ENCODE measurements at regions not wholly inside any gene's neighbourhood (a gene's known extent, or its start where the extent isn't known, plus 50 kb on each side); places are given as distances from the start of the nearest gene placed in this dataset.
"Not testable (repeated sequence)": the region's sequence is repeated elsewhere in the genome, so short reads cannot be mapped to it uniquely, and the experiment has no call there.

DNA sequence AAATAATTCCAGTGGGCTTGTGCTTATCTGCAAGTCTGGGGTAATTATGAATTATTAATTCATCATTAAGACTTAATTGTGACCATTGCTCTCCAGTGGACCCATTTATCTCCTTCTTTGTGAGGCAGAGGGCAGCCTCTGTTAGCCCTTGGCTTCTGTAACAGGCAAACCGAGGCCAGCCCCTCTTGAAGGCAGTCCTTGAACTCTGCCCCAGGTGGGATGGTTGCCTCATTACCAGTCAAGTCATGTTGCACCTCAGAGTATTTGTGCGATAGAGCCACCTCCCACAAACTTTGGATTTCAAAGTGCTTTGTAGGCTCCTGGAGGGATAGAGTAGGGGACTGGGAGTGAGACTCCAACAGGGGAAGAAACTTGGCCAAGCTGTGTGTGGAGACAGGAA, 468.0 kb upstream of the ZNG1F start:
- H3K4me1 ChIP-seq (ENCODE audit: control insufficient read depth, insufficient read depth, low read length); H3K27me3 ChIP-seq (ENCODE audit: control insufficient read depth, insufficient read depth, low read length); H3K4me3 ChIP-seq (ENCODE audit: low read length); H3K9me3 ChIP-seq (ENCODE audit: control insufficient read depth, insufficient read depth, low read length); DNase-seq (ENCODE audit: low read depth, low spot score); H3K36me3 ChIP-seq (ENCODE audit: control insufficient read depth, insufficient read depth, low read length); H3K27ac ChIP-seq (ENCODE audit: low read length): not testable (repeated sequence)
- WGBS (ENCODE audit: insufficient coverage, insufficient read length): no CpG with 5 or more reads among the region's 2 CpGs

DNA sequence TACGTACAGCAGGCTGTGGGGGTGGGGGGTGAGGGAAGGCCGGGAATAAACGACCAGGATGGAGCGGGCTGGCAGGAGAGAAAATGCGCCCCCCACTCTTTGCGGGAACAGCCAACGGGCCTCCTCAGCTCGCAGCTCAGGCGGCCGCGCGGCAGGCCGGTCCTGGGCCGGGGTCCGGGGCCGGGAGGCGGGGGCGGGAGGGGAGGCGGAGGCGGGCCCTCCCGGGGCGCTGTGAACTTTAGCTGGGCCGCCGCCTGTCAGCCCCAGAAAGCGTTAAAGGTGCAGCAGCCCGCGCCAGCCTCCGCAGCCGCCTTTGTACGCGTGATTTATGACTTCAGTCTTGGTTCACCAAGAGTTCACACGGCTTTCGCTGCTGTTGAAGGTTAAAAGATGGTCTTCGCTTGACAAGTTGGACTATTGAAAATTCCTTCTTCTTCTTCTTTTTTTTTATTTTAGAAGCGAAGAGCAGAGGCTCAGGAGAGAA, 466.0 kb upstream of the ZNG1F start:
- not testable (repeated sequence) for DNase-seq (ENCODE audit: low read depth, low spot score)

DNA sequence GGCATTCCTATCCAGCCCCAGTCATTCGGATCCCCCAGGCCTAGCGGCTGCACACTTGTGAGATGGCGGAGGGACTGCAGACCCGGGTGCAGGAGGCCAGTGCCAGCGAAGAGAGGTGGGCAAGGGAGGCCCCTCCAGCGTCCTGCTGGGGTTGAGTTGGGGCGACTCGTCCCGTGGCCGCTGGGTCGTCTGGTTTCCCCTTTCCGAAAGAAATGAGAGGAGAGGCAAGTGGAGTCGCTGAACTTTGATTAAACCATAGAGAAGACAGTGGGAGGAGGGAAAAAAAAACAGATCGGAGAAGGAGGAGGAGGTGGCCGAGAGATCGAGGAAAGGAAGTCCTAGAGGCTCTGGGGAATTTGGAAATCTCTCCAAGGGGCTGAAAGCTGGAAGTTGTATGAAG, 465.2 kb upstream of the ZNG1F start:
- not testable (repeated sequence) for H3K36me3 ChIP-seq (ENCODE audit: control insufficient read depth, insufficient read depth, low read length); H3K27ac ChIP-seq (ENCODE audit: low read length); H3K4me3 ChIP-seq (ENCODE audit: low read length); H3K9me3 ChIP-seq (ENCODE audit: control insufficient read depth, insufficient read depth, low read length); H3K4me1 ChIP-seq (ENCODE audit: control insufficient read depth, insufficient read depth, low read length); DNase-seq (ENCODE audit: low read depth, low spot score); H3K27me3 ChIP-seq (ENCODE audit: control insufficient read depth, insufficient read depth, low read length)
- no CpG with 5 or more reads among the region's 16 CpGs for WGBS (ENCODE audit: insufficient coverage, insufficient read length)

More for the DNA sequence above, 466.0 kb upstream of the ZNG1F start:
- not testable (repeated sequence) for H3K27ac ChIP-seq (ENCODE audit: low read length); H3K4me1 ChIP-seq (ENCODE audit: control insufficient read depth, insufficient read depth, low read length); H3K4me3 ChIP-seq (ENCODE audit: low read length); H3K9me3 ChIP-seq (ENCODE audit: control insufficient read depth, insufficient read depth, low read length); H3K36me3 ChIP-seq (ENCODE audit: control insufficient read depth, insufficient read depth, low read length); H3K27me3 ChIP-seq (ENCODE audit: control insufficient read depth, insufficient read depth, low read length)
- WGBS (ENCODE audit: insufficient coverage, insufficient read length): no CpG with 5 or more reads among the region's 35 CpGs

DNA sequence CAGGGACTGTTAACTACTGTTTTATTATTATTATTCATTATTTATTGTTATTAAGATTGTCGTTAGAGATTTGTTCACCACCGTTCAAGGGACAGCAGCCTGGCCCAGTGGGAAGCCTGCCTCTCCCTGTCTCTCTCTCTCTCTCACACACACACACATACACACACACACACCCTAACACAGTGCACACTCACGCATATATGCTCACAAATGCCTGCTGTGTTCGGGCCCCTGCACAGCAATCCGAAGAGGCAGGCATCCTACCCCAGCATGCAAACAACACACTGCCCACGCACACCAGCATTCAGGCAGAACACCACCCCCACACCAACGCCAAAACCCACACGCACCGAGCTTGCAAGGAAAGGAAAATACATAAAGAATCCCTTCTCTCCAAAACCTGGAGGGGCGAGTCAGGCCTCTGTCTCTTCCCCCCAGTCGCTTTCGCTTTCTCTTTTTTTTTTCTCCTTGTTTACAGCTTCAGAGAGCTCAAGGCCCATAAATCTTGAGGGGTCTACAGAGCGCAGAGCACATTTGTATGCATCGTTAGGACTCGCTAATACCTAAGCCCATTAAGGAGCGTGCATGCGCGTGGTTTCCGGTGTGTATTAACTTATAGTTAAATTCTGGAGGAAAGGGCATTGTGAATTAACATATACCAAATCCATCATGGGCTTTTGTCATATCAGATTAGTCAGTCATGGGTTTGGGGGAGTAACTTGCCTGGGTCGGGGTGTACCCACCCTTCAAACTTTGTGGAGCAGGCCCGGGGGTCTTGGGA, 464.6 kb upstream of the ZNG1F start:
- not testable (repeated sequence) for H3K27ac ChIP-seq (ENCODE audit: low read length); H3K9me3 ChIP-seq (ENCODE audit: control insufficient read depth, insufficient read depth, low read length); H3K36me3 ChIP-seq (ENCODE audit: control insufficient read depth, insufficient read depth, low read length); H3K4me3 ChIP-seq (ENCODE audit: low read length); H3K27me3 ChIP-seq (ENCODE audit: control insufficient read depth, insufficient read depth, low read length); H3K4me1 ChIP-seq (ENCODE audit: control insufficient read depth, insufficient read depth, low read length); DNase-seq (ENCODE audit: low read depth, low spot score)
- WGBS (ENCODE audit: insufficient coverage, insufficient read length): no CpG with 5 or more reads among the region's 21 CpGs

DNA sequence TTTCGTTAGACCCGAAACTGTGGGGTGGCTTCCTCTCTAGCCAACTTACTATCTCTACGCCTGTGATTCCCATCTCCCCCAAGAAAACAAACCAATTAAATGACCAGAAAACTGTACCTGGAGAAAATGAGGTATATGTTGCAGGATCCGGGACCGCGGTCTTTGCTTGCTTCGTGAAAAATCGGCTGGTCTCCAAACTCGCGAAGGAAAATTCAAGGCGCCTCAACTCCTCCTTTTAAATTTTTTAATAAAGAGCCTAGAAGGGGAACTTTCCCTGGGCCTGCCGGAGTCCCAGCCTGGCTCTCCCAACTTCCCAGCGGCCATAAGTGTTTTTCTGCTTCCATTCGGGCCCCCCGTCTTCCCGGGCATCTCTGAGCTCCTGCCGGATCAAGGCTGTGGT, 463.7 kb upstream of the ZNG1F start:
- H3K27ac ChIP-seq (ENCODE audit: low read length); H3K9me3 ChIP-seq (ENCODE audit: control insufficient read depth, insufficient read depth, low read length); H3K27me3 ChIP-seq (ENCODE audit: control insufficient read depth, insufficient read depth, low read length); H3K4me1 ChIP-seq (ENCODE audit: control insufficient read depth, insufficient read depth, low read length); H3K36me3 ChIP-seq (ENCODE audit: control insufficient read depth, insufficient read depth, low read length); H3K4me3 ChIP-seq (ENCODE audit: low read length); DNase-seq (ENCODE audit: low read depth, low spot score): not testable (repeated sequence)
- WGBS (ENCODE audit: insufficient coverage, insufficient read length): no CpG with 5 or more reads among the region's 17 CpGs

DNA sequence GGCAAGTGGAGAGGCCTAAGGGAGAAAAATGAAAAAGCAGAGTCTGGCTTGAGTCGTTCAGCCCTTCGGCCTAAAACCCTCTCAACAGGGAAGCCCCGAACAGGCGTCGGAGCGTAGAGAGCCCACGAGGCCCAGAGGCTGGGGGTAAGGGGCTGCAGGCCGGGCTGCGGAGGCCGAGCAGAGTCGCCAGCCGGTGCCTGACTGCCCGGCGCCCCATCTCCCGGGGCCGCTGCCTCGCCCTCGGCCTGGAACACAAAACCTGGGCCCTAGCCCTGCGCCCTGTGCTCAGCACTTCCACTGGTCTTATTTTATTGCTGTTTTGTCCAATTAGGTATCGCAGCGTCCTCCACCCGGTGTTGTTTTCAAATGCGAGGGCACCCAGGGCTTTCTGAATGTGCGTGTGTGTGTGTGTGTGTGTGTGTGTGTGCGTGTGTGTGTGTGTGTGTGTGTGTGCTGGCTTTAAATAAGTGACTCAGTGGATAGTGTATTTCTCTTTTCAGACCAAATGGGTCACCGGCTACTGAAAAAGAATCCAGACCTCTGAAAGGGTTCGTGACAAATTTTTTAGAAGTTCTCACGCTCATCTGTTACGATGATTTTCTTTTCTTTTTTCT, 463.1 kb upstream of the ZNG1F start:
- H3K36me3 ChIP-seq (ENCODE audit: control insufficient read depth, insufficient read depth, low read length); H3K4me1 ChIP-seq (ENCODE audit: control insufficient read depth, insufficient read depth, low read length); H3K4me3 ChIP-seq (ENCODE audit: low read length); H3K9me3 ChIP-seq (ENCODE audit: control insufficient read depth, insufficient read depth, low read length); DNase-seq (ENCODE audit: low read depth, low spot score); H3K27me3 ChIP-seq (ENCODE audit: control insufficient read depth, insufficient read depth, low read length); H3K27ac ChIP-seq (ENCODE audit: low read length): not testable (repeated sequence)
- WGBS (ENCODE audit: insufficient coverage, insufficient read length): no CpG with 5 or more reads among the region's 29 CpGs

DNA sequence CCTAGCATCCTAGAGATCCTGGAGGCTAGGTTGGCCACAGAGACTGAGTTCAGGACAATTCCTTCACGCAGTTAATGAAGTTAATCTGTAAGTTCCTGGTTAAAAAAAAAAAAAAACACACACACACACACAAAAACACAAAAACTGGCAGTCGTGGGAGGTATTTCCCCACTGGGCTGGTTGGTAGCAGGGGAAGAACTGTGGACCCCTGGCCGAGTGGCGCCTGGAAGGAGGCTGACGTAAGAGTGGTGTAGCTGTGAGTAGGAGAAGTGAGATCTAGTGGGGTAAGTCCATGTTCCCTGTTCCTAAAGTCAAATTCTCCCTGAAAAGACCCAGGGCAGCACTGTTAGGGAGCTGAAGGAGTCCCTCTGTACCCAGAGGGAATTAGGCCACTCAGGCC, 461.0 kb upstream of the ZNG1F start:
- not testable (repeated sequence) for H3K4me3 ChIP-seq (ENCODE audit: low read length); H3K4me1 ChIP-seq (ENCODE audit: control insufficient read depth, insufficient read depth, low read length); H3K9me3 ChIP-seq (ENCODE audit: control insufficient read depth, insufficient read depth, low read length); H3K27ac ChIP-seq (ENCODE audit: low read length); DNase-seq (ENCODE audit: low read depth, low spot score); H3K27me3 ChIP-seq (ENCODE audit: control insufficient read depth, insufficient read depth, low read length); H3K36me3 ChIP-seq (ENCODE audit: control insufficient read depth, insufficient read depth, low read length)
- WGBS (ENCODE audit: insufficient coverage, insufficient read length): no CpG with 5 or more reads among the region's 5 CpGs

DNA sequence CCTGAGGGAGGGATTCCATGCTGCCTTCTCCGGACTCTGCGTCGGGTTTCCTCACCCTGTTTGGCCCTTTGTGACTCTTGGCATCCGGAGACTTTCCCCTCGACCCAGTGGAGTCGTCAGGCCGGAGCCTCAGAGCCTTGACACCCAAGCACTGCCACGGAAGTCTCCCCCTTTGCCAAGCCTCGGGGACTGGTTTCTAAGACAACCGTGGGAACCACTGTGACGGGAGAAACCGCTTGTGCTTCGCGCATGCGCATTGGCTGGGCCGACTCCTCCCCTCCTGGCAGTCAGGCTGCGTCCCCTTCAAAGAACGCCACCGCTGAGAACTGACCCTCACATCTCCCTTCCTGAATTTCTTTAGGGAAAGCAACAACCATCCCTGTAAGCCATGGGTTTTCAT, 459.4 kb upstream of the ZNG1F start:
- not testable (repeated sequence) for H3K36me3 ChIP-seq (ENCODE audit: control insufficient read depth, insufficient read depth, low read length); H3K27ac ChIP-seq (ENCODE audit: low read length); DNase-seq (ENCODE audit: low read depth, low spot score); H3K27me3 ChIP-seq (ENCODE audit: control insufficient read depth, insufficient read depth, low read length); H3K9me3 ChIP-seq (ENCODE audit: control insufficient read depth, insufficient read depth, low read length); H3K4me3 ChIP-seq (ENCODE audit: low read length); H3K4me1 ChIP-seq (ENCODE audit: control insufficient read depth, insufficient read depth, low read length)
- WGBS (ENCODE audit: insufficient coverage, insufficient read length): no CpG with 5 or more reads among the region's 19 CpGs

DNA sequence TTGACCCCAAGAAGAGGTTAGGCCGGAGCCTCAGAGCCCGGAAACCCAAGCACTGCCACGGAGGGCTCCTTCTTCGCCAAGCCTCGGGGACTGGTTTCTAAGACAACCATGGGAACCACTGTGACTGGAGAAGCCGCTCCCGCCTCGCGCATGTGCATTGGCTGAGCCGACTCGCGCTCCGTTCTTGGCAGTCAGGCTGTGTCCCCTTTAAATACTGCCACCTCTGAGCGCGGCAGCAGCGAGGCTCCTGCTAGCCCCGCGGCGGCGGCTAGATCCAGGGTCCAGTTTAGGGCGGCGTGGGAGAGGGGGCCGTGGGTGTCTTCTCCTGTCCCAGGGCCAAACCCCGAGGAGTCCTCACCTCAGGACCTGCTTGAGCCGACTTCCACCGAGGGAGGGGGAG, 457.1 kb upstream of the ZNG1F start:
- not testable (repeated sequence) for H3K27ac ChIP-seq (ENCODE audit: low read length); DNase-seq (ENCODE audit: low read depth, low spot score); H3K27me3 ChIP-seq (ENCODE audit: control insufficient read depth, insufficient read depth, low read length); H3K4me1 ChIP-seq (ENCODE audit: control insufficient read depth, insufficient read depth, low read length); H3K36me3 ChIP-seq (ENCODE audit: control insufficient read depth, insufficient read depth, low read length); H3K9me3 ChIP-seq (ENCODE audit: control insufficient read depth, insufficient read depth, low read length); H3K4me3 ChIP-seq (ENCODE audit: low read length)
- WGBS (ENCODE audit: insufficient coverage, insufficient read length): no CpG with 5 or more reads among the region's 26 CpGs

DNA sequence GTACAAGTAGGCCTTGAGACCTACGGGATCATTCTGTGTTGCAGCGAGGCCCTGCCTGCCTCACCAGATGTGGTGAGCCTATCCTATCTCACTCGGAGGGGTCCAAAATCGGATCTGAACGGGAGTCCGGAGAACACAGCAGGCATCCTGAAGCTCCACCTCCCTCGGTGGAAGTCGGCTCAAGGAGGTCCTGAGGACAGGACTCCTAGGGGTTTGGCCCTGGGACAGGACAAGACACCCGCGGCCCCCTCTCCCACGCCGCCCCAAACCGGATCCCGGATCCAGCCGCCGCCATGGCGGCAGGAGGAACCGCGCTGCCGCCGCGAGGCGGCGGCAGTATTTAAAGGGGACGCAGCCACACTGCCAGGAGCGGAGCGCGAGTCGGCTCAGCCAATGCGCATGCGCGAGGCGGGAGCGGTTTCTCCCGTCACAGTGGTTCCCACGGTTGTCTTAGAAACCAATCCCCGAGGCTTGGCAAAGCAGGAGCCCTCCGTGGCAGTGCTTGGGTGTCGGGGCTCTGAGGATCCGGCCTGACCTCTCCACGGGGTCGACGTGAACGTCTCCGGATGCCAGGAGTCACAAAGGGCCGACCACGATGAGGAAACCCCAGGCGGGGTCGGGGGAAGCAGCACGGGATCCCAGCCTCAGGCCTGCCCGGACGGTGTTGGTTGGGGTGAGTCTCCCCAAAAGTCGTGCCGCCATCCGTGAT, 454.6 kb upstream of the ZNG1F start:
- not testable (repeated sequence) for H3K9me3 ChIP-seq (ENCODE audit: control insufficient read depth, insufficient read depth, low read length); DNase-seq (ENCODE audit: low read depth, low spot score); H3K4me1 ChIP-seq (ENCODE audit: control insufficient read depth, insufficient read depth, low read length); H3K27ac ChIP-seq (ENCODE audit: low read length); H3K4me3 ChIP-seq (ENCODE audit: low read length); H3K27me3 ChIP-seq (ENCODE audit: control insufficient read depth, insufficient read depth, low read length); H3K36me3 ChIP-seq (ENCODE audit: control insufficient read depth, insufficient read depth, low read length)
- WGBS (ENCODE audit: insufficient coverage, insufficient read length): no CpG with 5 or more reads among the region's 55 CpGs

Data from iPS DF 6.9 (cell line).